ENCODE measurements at regions not wholly inside any gene's neighbourhood (a gene's known extent, or its start where the extent isn't known, plus 50 kb on each side); places are given as distances from the start of the nearest gene placed in this dataset.

DNA sequence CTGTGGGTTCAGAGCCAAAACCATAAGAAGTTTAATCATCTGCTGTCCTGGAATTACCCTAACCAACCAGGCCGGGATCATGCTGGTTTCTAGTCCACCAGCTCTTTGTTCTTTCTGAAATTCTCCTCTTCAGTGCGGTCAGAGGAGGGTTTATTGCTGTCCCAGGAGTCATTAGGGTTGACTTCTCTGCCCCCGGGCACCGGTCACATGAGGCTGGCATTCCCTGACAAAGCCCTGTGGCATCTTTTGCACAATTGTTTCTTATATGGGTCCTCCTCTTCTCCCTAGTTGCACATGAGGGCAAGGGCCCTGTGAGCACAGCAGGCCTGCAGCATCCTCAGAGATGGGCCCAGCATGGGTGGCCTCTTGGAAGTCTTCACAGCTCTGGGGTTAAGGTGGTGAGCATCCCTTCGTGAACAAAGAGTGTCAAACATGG, 243.9 kb downstream of the IRF8 start:
- TF ChIP-seq POLR2AphosphoS5 (IDR thresholded peaks at IDR 0.05; ENCODE audit: low read depth, low read length) (no peak), TCF7L2 (IDR thresholded peaks at IDR 0.05; ENCODE audit: low read depth, low read length) (peak; percentile 58; the same call in 1 of the 2 replicates)
- H3K27me3 ChIP-seq (ENCODE audit: control insufficient read depth, insufficient read depth, low read length): no peaks in the 10 kb centered on the region
- ChIA-PET POLR2A (no interaction called here), CTCF (no interaction called here)
- no peak for DNase-seq (ENCODE audit: low read depth, low spot score)
- ATAC-seq: peak; percentile 56
- no peak overlapping the region for H3K4me3 ChIP-seq (ENCODE audit: low read depth in 2 of 2, low read length in 2 of 2)
- in situ Hi-C loops (cut with HindIII; ENCODE audit: low pct_unique_long_range_greater_than_20kb, low sequenced_read_pairs): no loop called here
- H3K9me3 ChIP-seq (ENCODE audit: control insufficient read depth, insufficient read depth, low read depth, low read length): no peaks in the 10 kb centered on the region
- H3K4me1 ChIP-seq (ENCODE audit: control insufficient read depth, insufficient read depth, low read length): no peaks in the 10 kb centered on the region
- BruUV-seq (replicated peaks): no TSS peak
- intact Hi-C loops (cut with micrococcal nuclease; ENCODE audit: unreplicated experiment): no loop called here
- H3K27ac ChIP-seq (ENCODE audit: low read length): no peak overlapping the region
- no peaks in the 10 kb centered on the region for H3K36me3 ChIP-seq (ENCODE audit: control insufficient read depth, insufficient read depth, low read length)

GRCh38 chr16:86143666-86144065, 244.7 kb downstream of the IRF8 start:
- H3K27ac ChIP-seq (ENCODE audit: low read length): no peak overlapping the region
- no peak for DNase-seq (ENCODE audit: low read depth, low spot score)
- no peak for ATAC-seq
- H3K4me1 ChIP-seq (ENCODE audit: control insufficient read depth, insufficient read depth, low read length): no peaks in the 10 kb centered on the region
- ChIA-PET CTCF (no interaction called here), POLR2A (no interaction called here)
- TF ChIP-seq TCF7L2 (IDR thresholded peaks at IDR 0.05; ENCODE audit: low read depth, low read length) (no peak), SIN3A (IDR thresholded peaks at IDR 0.05; ENCODE audit: borderline replicate concordance, insufficient read depth, low read depth, low read length) (no peak), POLR2AphosphoS5 (IDR thresholded peaks at IDR 0.05; ENCODE audit: low read depth, low read length) (no peak), CTCF (IDR thresholded peaks at IDR 0.05) (no peak)
- TF ChIP-seq, protein P1, sequence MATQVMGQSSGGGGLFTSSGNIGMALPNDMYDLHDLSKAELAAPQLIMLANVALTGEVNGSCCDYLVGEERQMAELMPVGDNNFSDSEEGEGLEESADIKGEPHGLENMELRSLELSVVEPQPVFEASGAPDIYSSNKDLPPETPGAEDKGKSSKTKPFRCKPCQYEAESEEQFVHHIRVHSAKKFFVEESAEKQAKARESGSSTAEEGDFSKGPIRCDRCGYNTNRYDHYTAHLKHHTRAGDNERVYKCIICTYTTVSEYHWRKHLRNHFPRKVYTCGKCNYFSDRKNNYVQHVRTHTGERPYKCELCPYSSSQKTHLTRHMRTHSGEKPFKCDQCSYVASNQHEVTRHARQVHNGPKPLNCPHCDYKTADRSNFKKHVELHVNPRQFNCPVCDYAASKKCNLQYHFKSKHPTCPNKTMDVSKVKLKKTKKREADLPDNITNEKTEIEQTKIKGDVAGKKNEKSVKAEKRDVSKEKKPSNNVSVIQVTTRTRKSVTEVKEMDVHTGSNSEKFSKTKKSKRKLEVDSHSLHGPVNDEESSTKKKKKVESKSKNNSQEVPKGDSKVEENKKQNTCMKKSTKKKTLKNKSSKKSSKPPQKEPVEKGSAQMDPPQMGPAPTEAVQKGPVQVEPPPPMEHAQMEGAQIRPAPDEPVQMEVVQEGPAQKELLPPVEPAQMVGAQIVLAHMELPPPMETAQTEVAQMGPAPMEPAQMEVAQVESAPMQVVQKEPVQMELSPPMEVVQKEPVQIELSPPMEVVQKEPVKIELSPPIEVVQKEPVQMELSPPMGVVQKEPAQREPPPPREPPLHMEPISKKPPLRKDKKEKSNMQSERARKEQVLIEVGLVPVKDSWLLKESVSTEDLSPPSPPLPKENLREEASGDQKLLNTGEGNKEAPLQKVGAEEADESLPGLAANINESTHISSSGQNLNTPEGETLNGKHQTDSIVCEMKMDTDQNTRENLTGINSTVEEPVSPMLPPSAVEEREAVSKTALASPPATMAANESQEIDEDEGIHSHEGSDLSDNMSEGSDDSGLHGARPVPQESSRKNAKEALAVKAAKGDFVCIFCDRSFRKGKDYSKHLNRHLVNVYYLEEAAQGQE (IDR thresholded peaks at IDR 0.05; ENCODE audit: insufficient read depth in 1 of 2, low read depth in 2 of 2, low read length in 1 of 2): no peak
- no peaks in the 10 kb centered on the region for H3K9me3 ChIP-seq (ENCODE audit: control insufficient read depth, insufficient read depth, low read depth, low read length)
- in situ Hi-C loops (cut with HindIII; ENCODE audit: low pct_unique_long_range_greater_than_20kb, low sequenced_read_pairs): no loop called here
- no TSS peak for BruUV-seq (replicated peaks)
- no peaks in the 10 kb centered on the region for H3K36me3 ChIP-seq (ENCODE audit: control insufficient read depth, insufficient read depth, low read length)
- intact Hi-C loops (cut with micrococcal nuclease; ENCODE audit: unreplicated experiment): no loop called here
- no peak overlapping the region for H3K4me3 ChIP-seq (ENCODE audit: low read depth in 2 of 2, low read length in 2 of 2)
- H3K27me3 ChIP-seq (ENCODE audit: control insufficient read depth, insufficient read depth, low read length): no peaks in the 10 kb centered on the region

DNA sequence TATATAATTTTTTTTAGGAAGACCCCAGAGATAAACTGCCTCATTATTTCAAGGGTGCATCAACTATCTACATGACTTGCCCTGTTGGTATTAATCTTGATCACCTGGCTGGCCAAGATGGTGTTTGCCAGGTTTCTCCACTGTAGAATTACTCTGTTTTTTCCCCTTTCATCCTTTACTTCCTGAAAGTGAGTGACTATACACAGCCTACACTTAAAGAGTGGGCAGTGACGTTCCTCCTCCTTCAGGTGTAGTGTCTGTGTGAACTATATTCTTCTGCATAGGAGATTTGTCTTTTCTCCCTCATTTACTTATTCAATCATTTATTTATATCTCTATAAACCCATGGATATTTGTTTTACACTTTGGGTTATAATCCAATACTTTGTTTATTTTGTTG, 246.7 kb downstream of the IRF8 start:
- no TSS peak for BruUV-seq (replicated peaks)
- H3K9me3 ChIP-seq (ENCODE audit: control insufficient read depth, insufficient read depth, low read depth, low read length): no peaks in the 10 kb centered on the region
- in situ Hi-C loops (cut with HindIII; ENCODE audit: low pct_unique_long_range_greater_than_20kb, low sequenced_read_pairs): no loop called here
- no peak overlapping the region for H3K27ac ChIP-seq (ENCODE audit: low read length)
- DNase-seq (ENCODE audit: low read depth, low spot score) (no peak), ATAC-seq (no peak)
- H3K4me3 ChIP-seq (ENCODE audit: low read depth in 2 of 2, low read length in 2 of 2): no peak overlapping the region
- ChIA-PET POLR2A (no interaction called here), CTCF (no interaction called here)
- no peaks in the 10 kb centered on the region for H3K4me1 ChIP-seq (ENCODE audit: control insufficient read depth, insufficient read depth, low read length)
- H3K36me3 ChIP-seq (ENCODE audit: control insufficient read depth, insufficient read depth, low read length): no peaks in the 10 kb centered on the region
- TF ChIP-seq POLR2AphosphoS5 (IDR thresholded peaks at IDR 0.05; ENCODE audit: low read depth, low read length) (no peak), SIN3A (IDR thresholded peaks at IDR 0.05; ENCODE audit: borderline replicate concordance, insufficient read depth, low read depth, low read length) (no peak), CTCF (IDR thresholded peaks at IDR 0.05) (no peak), TCF7L2 (IDR thresholded peaks at IDR 0.05; ENCODE audit: low read depth, low read length) (no peak)
- TF ChIP-seq, protein P1 (IDR thresholded peaks at IDR 0.05; ENCODE audit: insufficient read depth in 1 of 2, low read depth in 2 of 2, low read length in 1 of 2): no peak
- H3K27me3 ChIP-seq (ENCODE audit: control insufficient read depth, insufficient read depth, low read length): no peaks in the 10 kb centered on the region
- intact Hi-C loops (cut with micrococcal nuclease; ENCODE audit: unreplicated experiment): no loop called here

Measured in Panc1 (cell line).